GM12878 (cell line): ENCODE measurements at regions not wholly inside any gene's neighbourhood (a gene's known extent, or its start where the extent isn't known, plus 50 kb on each side); places are given as distances from the start of the nearest gene placed in this dataset.

Experiments used
- ATAC-seq: fragments of 200-7000 bp; cut with Tn5 transposase; 3 replicates; pipeline ENCODE4 v1.9.1; 2020; ENCODE audit warnings: mild to moderate bottlenecking, moderate library complexity
- BruUV-seq: library from RNA; stranded (reverse); fragments of 400-500 nt; replicated peaks from 2 replicates; lab custom pipeline; 2021; lab: Mats Ljungman, UMichigan
- CTCF ChIA-PET: fragments of 300-600 bp; sonication (Branson Sonifier 250); formaldehyde crosslinking; extraction: SDS; loops from one replicate; lab custom pipeline; 2021; ENCODE audit warnings: inconsistent platforms; lab: Yijun Ruan, JAX
- POLR2A ChIA-PET: fragments of 350-600 bp; formaldehyde crosslinking; extraction: SDS; loops from one replicate; lab custom pipeline; 2021; ENCODE audit warnings: inconsistent platforms; lab: Charles Lee
- RAD21 ChIA-PET: fragments of 300-600 bp; sonication (Branson Sonifier 250); formaldehyde crosslinking; loops from one replicate; lab custom pipeline; 2023; ENCODE audit warnings: antibody characterized with exemption; ENCODE audit not compliant: unreplicated experiment; lab: Charles Lee
- SMC1A ChIA-PET: fragments of 300-600 bp; sonication (Branson Sonifier 250); formaldehyde crosslinking; loops from one replicate; lab custom pipeline; 2023; ENCODE audit not compliant: unreplicated experiment, uncharacterized antibody; lab: Charles Lee
- DNase-seq: peaks from one replicate; pipeline ENCODE4 v3.0.0-alpha.2; 2011; ENCODE audit warnings: low read depth, low spot score
- FAIRE-seq: peaks from 3 replicates; lab custom pipeline; 2011; peaks lifted over from hg19 to GRCh38; lab: Jason Lieb, UNC
- H2AFZ ChIP-seq: 2 replicates; pipeline ENCODE4 v1.6.0; 2011; ENCODE audit warnings: low read depth, low read length, control low read depth; ENCODE audit not compliant: control insufficient read depth
- H3K27ac ChIP-seq: 2 replicates; pipeline ENCODE4 v1.5.1; 2011; ENCODE audit warnings: control low read depth; ENCODE audit not compliant: control insufficient read depth, insufficient read depth
- H3K27me3 ChIP-seq, 2 experiments: replicated peaks in 1 of 2; 2 replicates each; pipeline versions ENCODE4 v1.6.0 to v1.6.1; 2011; ENCODE audit warnings: low read length in 1 of 2; ENCODE audit not compliant: control insufficient read depth in 2 of 2, insufficient read depth in 2 of 2
- H3K36me3 ChIP-seq, 2 experiments: 2 replicates each; pipeline ENCODE4 v1.5.1; 2011; ENCODE audit warnings: low read length in 1 of 2; ENCODE audit not compliant: control insufficient read depth in 2 of 2, insufficient read depth in 2 of 2
- H3K4me1 ChIP-seq: 2 replicates; pipeline ENCODE4 v1.6.1; 2011; ENCODE audit warnings: mild to moderate bottlenecking, low read length, moderate library complexity, mixed read lengths; ENCODE audit not compliant: control insufficient read depth, insufficient read depth
- H3K4me2 ChIP-seq: 2 replicates; pipeline ENCODE4 v1.6.0; 2011; ENCODE audit warnings: control low read depth; ENCODE audit not compliant: control insufficient read depth, insufficient read depth
- H3K4me3 ChIP-seq: fragments of 200-600 bp; sonication (generic); 2 replicates; pipeline ENCODE4 v1.5.1; 2016
- H3K79me2 ChIP-seq: 2 replicates; pipeline ENCODE4 v1.6.0; 2011; ENCODE audit warnings: low read length; ENCODE audit not compliant: control insufficient read depth, insufficient read depth
- H3K9ac ChIP-seq: 2 replicates; pipeline ENCODE4 v1.8.0; 2011; ENCODE audit warnings: low read length, control low read depth, mixed read lengths; ENCODE audit not compliant: control insufficient read depth, insufficient read depth
- H3K9me3 ChIP-seq: replicated peaks from 3 replicates; pipeline ENCODE4 v1.5.1; 2011; ENCODE audit warnings: mild to moderate bottlenecking, low read length; ENCODE audit not compliant: control insufficient read depth, insufficient read depth
- H4K20me1 ChIP-seq: 2 replicates; pipeline ENCODE4 v1.6.0; 2011; ENCODE audit not compliant: control insufficient read depth, insufficient read depth
- BMI1 ChIP-seq: fragments of 450-650 bp; IDR thresholded peaks from 2 replicates; pipeline ENCODE4 v1.6.1; 2016; ENCODE audit warnings: mild to moderate bottlenecking, moderate library complexity, borderline replicate concordance
- CEBPB ChIP-seq, 2 experiments: fragments of 150-350 bp in 1 of 2; IDR thresholded peaks; 2 replicates each; pipeline ENCODE4 v1.6.1; 2012 to 2014; ENCODE audit warnings: low read depth in 2 of 2, low read length in 2 of 2, borderline replicate concordance in 1 of 2, inconsistent platforms in 1 of 2
- EZH2 ChIP-seq: IDR thresholded peaks from 2 replicates; pipeline ENCODE4 v1.6.1; 2012; ENCODE audit warnings: low read depth, mild to moderate bottlenecking, control low read depth, inconsistent platforms, low read length, borderline replicate concordance; ENCODE audit not compliant: control insufficient read depth
- HCFC1 ChIP-seq: fragments of 150-350 bp; IDR thresholded peaks from 2 replicates; pipeline ENCODE4 v1.6.1; 2014; ENCODE audit warnings: low read length
- POLR2AphosphoS2 ChIP-seq: IDR thresholded peaks from 2 replicates; pipeline ENCODE4 v1.6.1; 2011; ENCODE audit warnings: low read depth, mild to moderate bottlenecking, low read length, improper control_type of control experiment, moderate library complexity
- RB1 ChIP-seq: fragments of 450-650 bp; formaldehyde crosslinking; IDR thresholded peaks from 2 replicates; pipeline ENCODE4 v1.6.1; 2017; ENCODE audit warnings: mild to moderate bottlenecking, borderline replicate concordance
- SUPT20H ChIP-seq: IDR thresholded peaks from 2 replicates; pipeline ENCODE4 v1.6.1; 2011; ENCODE audit warnings: low read depth, mild to moderate bottlenecking, low read length, moderate library complexity, borderline replicate concordance; ENCODE audit not compliant: control insufficient read depth
- ZNF622 ChIP-seq: fragments of 450-650 bp; IDR thresholded peaks from 2 replicates; pipeline ENCODE4 v1.6.1; 2017; ENCODE audit warnings: mild to moderate bottlenecking, inconsistent platforms
- WGBS: methylation state at CpG from one replicate; pipeline ENCODE4 v1.1.6; 2016; ENCODE audit warnings: low lambda C conversion rate; ENCODE audit not compliant: insufficient replicate concordance, insufficient coverage; ENCODE audit errors: missing lambda C conversion rate; 5-methylcytosine and 5-hydroxymethylcytosine counted together
- in situ Hi-C: fragments of 300-500 bp; cut with MboI; formaldehyde crosslinking; loops from 9 replicates; pipeline ENCODE4 v1.14.3; 2018; ENCODE audit warnings: mixed read lengths
- intact Hi-C: fragments of 100-400 bp; cut with micrococcal nuclease; formaldehyde crosslinking; loops from one replicate; pipeline ENCODE4 v1.14.2; 2022; ENCODE audit not compliant: unreplicated experiment
- TF ChIP-seq, protein P1 (sequence below): fragments of 450-650 bp; IDR thresholded peaks from 2 replicates; pipeline ENCODE4 v1.6.1; 2017; ENCODE audit warnings: antibody characterized with exemption, mild to moderate bottlenecking, moderate library complexity
- TF ChIP-seq, protein P2 (sequence below): fragments of 450-650 bp; IDR thresholded peaks from 2 replicates; pipeline ENCODE4 v1.6.1; 2017; ENCODE audit warnings: mild to moderate bottlenecking, low read depth, inconsistent platforms; ENCODE audit not compliant: poor library complexity, severe bottlenecking
- TF ChIP-seq, protein P3 (sequence below): fragments of 450-650 bp; IDR thresholded peaks from 2 replicates; pipeline ENCODE4 v1.6.1; 2016; ENCODE audit warnings: mild to moderate bottlenecking
- TF ChIP-seq, protein P4 (sequence below): fragments of 450-650 bp; IDR thresholded peaks from 2 replicates; pipeline ENCODE4 v1.6.1; 2018; ENCODE audit warnings: mild to moderate bottlenecking, low read depth, moderate library complexity; ENCODE audit not compliant: partially characterized antibody
- TF ChIP-seq, protein P5 (sequence below): IDR thresholded peaks from 2 replicates; pipeline ENCODE4 v1.6.1; 2012; ENCODE audit warnings: low read depth, low read length, improper control_type of control experiment

DNA sequence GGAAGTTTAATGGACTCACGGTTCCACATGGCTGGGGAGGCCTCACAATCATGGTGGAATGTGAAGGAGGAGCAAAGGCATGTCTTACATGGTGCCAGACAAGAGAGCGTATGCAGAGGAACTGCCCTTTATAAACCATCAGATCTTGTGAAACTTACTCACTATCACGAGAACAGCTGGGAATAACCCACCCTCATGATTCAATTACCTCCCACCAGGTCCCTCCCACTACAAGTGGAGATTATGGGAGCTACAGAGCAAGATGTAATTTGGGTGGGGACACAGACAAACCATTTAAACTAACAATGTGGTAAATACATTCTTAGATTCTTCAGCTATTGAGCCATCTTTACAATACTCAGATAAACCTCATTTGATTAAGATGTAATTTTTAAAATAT is 176.1 kb downstream of the SH3BP4 start (continued):
- TF ChIP-seq, protein P1, sequence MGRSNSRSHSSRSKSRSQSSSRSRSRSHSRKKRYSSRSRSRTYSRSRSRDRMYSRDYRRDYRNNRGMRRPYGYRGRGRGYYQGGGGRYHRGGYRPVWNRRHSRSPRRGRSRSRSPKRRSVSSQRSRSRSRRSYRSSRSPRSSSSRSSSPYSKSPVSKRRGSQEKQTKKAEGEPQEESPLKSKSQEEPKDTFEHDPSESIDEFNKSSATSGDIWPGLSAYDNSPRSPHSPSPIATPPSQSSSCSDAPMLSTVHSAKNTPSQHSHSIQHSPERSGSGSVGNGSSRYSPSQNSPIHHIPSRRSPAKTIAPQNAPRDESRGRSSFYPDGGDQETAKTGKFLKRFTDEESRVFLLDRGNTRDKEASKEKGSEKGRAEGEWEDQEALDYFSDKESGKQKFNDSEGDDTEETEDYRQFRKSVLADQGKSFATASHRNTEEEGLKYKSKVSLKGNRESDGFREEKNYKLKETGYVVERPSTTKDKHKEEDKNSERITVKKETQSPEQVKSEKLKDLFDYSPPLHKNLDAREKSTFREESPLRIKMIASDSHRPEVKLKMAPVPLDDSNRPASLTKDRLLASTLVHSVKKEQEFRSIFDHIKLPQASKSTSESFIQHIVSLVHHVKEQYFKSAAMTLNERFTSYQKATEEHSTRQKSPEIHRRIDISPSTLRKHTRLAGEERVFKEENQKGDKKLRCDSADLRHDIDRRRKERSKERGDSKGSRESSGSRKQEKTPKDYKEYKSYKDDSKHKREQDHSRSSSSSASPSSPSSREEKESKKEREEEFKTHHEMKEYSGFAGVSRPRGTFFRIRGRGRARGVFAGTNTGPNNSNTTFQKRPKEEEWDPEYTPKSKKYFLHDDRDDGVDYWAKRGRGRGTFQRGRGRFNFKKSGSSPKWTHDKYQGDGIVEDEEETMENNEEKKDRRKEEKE: no peak
- TF ChIP-seq BMI1 (no peak), ZNF622 (no peak), CEBPB (IDR thresholded peaks at IDR 0.05; ENCODE audit: borderline replicate concordance in 1 of 2, low read depth in 2 of 2, low read length in 2 of 2) (no peak), EZH2 (no peak)

DNA sequence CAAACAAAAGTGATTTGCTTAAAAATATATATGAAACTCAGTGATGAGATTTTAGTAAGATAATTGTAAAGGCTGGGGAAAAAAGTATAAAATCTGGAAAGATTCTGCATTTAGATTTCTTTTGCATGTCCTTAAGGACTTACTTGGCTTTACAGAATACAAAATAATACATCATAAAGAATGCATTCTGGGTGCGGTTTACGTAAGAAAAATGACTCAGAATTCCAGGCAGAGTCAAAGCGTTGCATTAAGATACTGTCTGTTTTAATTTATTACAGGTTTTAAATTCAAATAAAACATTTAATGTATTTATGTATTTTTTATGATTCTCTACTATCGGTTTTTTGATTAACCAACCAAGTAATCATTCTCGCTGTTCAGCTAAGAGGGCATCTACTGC is 178.0 kb downstream of the SH3BP4 start:
- intact Hi-C loops (no loop called here), in situ Hi-C loops (loop anchor here (10.0 kb wide), 1 partner anchor 615 kb away; no protein-coding TSS in a partner anchor)
- H3K9me3 ChIP-seq: no peaks in the 10 kb centered on the region
- no TSS peak for BruUV-seq
- DNase-seq (no peak), ATAC-seq (no peak), FAIRE-seq (no peak)
- ChIA-PET CTCF (interaction anchor here (0.6 to 1.4 kb wide), 4 partner anchors 12 to 599 kb away, joined by 3 to 5 read pairs (median 3); no protein-coding TSS in a partner anchor), SMC1A (no interaction called here), POLR2A (no interaction called here), RAD21 (interaction anchor here (1.3 kb wide), 1 partner anchor 12 kb away, joined by 4 read pairs; no protein-coding TSS in a partner anchor)
- H3K4me3 ChIP-seq: no peak overlapping the region
- 57% methylated on average over 5 of the region's 5 CpGs for WGBS
- no peak overlapping the region for H3K27ac ChIP-seq
- no peaks in the 10 kb centered on the region for H3K27me3 ChIP-seq
- H3K4me2 ChIP-seq: no peak overlapping the region
- no peak overlapping the region for H2AFZ ChIP-seq
- H3K79me2 ChIP-seq: no peaks in the 10 kb centered on the region
- no peaks in the 10 kb centered on the region for H3K36me3 ChIP-seq
- no peaks in the 10 kb centered on the region for H3K4me1 ChIP-seq
- no peaks in the 10 kb centered on the region for H4K20me1 ChIP-seq
- no peak overlapping the region for H3K9ac ChIP-seq
- no peak for TF ChIP-seq RB1
- TF ChIP-seq, protein P2, sequence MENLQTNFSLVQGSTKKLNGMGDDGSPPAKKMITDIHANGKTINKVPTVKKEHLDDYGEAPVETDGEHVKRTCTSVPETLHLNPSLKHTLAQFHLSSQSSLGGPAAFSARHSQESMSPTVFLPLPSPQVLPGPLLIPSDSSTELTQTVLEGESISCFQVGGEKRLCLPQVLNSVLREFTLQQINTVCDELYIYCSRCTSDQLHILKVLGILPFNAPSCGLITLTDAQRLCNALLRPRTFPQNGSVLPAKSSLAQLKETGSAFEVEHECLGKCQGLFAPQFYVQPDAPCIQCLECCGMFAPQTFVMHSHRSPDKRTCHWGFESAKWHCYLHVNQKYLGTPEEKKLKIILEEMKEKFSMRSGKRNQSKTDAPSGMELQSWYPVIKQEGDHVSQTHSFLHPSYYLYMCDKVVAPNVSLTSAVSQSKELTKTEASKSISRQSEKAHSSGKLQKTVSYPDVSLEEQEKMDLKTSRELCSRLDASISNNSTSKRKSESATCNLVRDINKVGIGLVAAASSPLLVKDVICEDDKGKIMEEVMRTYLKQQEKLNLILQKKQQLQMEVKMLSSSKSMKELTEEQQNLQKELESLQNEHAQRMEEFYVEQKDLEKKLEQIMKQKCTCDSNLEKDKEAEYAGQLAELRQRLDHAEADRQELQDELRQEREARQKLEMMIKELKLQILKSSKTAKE: no peak
- TF ChIP-seq, protein P3, sequence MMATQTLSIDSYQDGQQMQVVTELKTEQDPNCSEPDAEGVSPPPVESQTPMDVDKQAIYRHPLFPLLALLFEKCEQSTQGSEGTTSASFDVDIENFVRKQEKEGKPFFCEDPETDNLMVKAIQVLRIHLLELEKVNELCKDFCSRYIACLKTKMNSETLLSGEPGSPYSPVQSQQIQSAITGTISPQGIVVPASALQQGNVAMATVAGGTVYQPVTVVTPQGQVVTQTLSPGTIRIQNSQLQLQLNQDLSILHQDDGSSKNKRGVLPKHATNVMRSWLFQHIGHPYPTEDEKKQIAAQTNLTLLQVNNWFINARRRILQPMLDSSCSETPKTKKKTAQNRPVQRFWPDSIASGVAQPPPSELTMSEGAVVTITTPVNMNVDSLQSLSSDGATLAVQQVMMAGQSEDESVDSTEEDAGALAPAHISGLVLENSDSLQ: no peak
- TF ChIP-seq, protein P4, sequence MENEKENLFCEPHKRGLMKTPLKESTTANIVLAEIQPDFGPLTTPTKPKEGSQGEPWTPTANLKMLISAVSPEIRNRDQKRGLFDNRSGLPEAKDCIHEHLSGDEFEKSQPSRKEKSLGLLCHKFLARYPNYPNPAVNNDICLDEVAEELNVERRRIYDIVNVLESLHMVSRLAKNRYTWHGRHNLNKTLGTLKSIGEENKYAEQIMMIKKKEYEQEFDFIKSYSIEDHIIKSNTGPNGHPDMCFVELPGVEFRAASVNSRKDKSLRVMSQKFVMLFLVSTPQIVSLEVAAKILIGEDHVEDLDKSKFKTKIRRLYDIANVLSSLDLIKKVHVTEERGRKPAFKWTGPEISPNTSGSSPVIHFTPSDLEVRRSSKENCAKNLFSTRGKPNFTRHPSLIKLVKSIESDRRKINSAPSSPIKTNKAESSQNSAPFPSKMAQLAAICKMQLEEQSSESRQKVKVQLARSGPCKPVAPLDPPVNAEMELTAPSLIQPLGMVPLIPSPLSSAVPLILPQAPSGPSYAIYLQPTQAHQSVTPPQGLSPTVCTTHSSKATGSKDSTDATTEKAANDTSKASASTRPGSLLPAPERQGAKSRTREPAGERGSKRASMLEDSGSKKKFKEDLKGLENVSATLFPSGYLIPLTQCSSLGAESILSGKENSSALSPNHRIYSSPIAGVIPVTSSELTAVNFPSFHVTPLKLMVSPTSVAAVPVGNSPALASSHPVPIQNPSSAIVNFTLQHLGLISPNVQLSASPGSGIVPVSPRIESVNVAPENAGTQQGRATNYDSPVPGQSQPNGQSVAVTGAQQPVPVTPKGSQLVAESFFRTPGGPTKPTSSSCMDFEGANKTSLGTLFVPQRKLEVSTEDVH: no peak
- no peak for TF ChIP-seq HCFC1
- TF ChIP-seq SUPT20H: no peak
- no peak for TF ChIP-seq POLR2AphosphoS2
- TF ChIP-seq, protein P5, sequence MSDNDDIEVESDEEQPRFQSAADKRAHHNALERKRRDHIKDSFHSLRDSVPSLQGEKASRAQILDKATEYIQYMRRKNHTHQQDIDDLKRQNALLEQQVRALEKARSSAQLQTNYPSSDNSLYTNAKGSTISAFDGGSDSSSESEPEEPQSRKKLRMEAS: no peak
